ENCODE measurements at regions not wholly inside any gene's neighbourhood (a gene's known extent, or its start where the extent isn't known, plus 50 kb on each side); places are given as distances from the start of the nearest gene placed in this dataset.
"Not testable (repeated sequence)": the region's sequence is repeated elsewhere in the genome, so short reads cannot be mapped to it uniquely, and the experiment has no call there.

GRCh38 chr14:49946320-49947141 is 53.6 kb downstream of the ARF6 start:
- DNase-seq (ENCODE audit: low read depth in 3 of 3) = peak in 1 of 3 experiments; percentile 33

- DNase-seq (ENCODE audit: low read depth in 3 of 3) = no peak
Observed at GRCh38 chr14:49947506-49947905, 54.6 kb downstream of the ARF6 start.

GRCh38 chr14:49950275-49951228 is 57.7 kb downstream of the ARF6 start:
- DNase-seq (ENCODE audit: low read depth in 3 of 3) = no peak

- no peak for DNase-seq (ENCODE audit: low read depth in 3 of 3)
Observed at GRCh38 chr14:49951229-49951607, 58.3 kb downstream of the ARF6 start.

- no peak for DNase-seq (ENCODE audit: low read depth in 3 of 3)
Observed at GRCh38 chr14:49951691-49952345, 58.9 kb downstream of the ARF6 start.

- no peak for DNase-seq (ENCODE audit: low read depth in 3 of 3)
Observed at GRCh38 chr14:49953196-49953595, 60.3 kb downstream of the ARF6 start.

- DNase-seq (ENCODE audit: low read depth in 3 of 3) = no peak
Observed at GRCh38 chr14:49954171-49954631, 61.3 kb downstream of the ARF6 start.

- no peak for DNase-seq (ENCODE audit: low read depth in 3 of 3)
Observed at GRCh38 chr14:49955024-49955423, 62.1 kb downstream of the ARF6 start.

GRCh38 chr14:49957089-49957852 is 64.4 kb downstream of the ARF6 start:
- DNase-seq (ENCODE audit: low read depth in 3 of 3) = no peak

GRCh38 chr14:49959822-49960408 is 67.0 kb downstream of the ARF6 start:
- DNase-seq (ENCODE audit: low read depth in 3 of 3) = no peak

GRCh38 chr14:49960453-49960852 is 67.6 kb downstream of the ARF6 start:
- no peak for DNase-seq (ENCODE audit: low read depth in 3 of 3)

GRCh38 chr14:49961270-49962222 is 68.7 kb downstream of the ARF6 start:
- DNase-seq (ENCODE audit: low read depth in 3 of 3) = no peak

- peak in 1 of 3 experiments; percentile 34 for DNase-seq (ENCODE audit: low read depth in 3 of 3)
Observed at GRCh38 chr14:49962621-49963020, 69.7 kb downstream of the ARF6 start.

GRCh38 chr14:49965068-49965651 is 72.3 kb downstream of the ARF6 start:
- DNase-seq (ENCODE audit: low read depth in 3 of 3) = not testable (repeated sequence)

GRCh38 chr14:49966304-49966809 is 73.5 kb downstream of the ARF6 start:
- no peak for DNase-seq (ENCODE audit: low read depth in 3 of 3)

GRCh38 chr14:49966971-49967630 is 74.2 kb downstream of the ARF6 start:
- no peak for DNase-seq (ENCODE audit: low read depth in 3 of 3)

GRCh38 chr14:49969961-49970360 is 77.1 kb downstream of the ARF6 start:
- DNase-seq (ENCODE audit: low read depth in 3 of 3) = no peak

GRCh38 chr14:49970474-49971147 is 77.7 kb downstream of the ARF6 start:
- DNase-seq (ENCODE audit: low read depth in 3 of 3) = no peak

Measured in stimulated activated CD4-positive, alpha-beta T cell treated with anti-CD3 and anti-CD28 coated beads, TNF-alpha, amount 100 ng/mL, for 4 hours (primary cell).